C1 segment of cervical spinal cord (tissue), 14 donors: ENCODE measurements at regions not wholly inside any gene's neighbourhood (a gene's known extent, or its start where the extent isn't known, plus 50 kb on each side); places are given as distances from the start of the nearest gene placed in this dataset.
"Not testable (repeated sequence)": the region's sequence is repeated elsewhere in the genome, so short reads cannot be mapped to it uniquely, and the experiment has no call there.

Source experiments
- DNase-seq, 14 donors: peaks; one replicate each; lab custom pipeline; 2025; lab: John Stamatoyannopoulos, UW

DNA sequence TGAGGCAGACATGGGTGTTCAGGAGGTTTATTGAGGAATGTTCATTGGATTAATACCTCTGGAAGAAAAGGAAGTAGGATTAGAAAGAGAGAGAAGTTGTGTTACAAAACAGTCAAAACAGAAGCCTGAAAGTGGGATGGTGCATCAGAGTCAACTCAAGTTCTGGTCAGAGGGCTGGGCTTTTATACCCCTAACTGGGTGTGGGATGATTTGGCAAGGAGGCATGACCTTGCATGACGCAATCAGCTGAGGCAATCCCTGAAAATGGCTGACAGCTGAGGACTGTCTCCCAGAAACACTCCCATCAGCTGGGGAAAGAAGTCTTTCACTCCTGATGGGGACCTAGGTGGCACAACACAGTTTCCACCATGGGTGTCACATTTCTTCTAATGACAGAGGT, 818.2 kb downstream of the SATB2 start:
- no peak for DNase-seq

DNA sequence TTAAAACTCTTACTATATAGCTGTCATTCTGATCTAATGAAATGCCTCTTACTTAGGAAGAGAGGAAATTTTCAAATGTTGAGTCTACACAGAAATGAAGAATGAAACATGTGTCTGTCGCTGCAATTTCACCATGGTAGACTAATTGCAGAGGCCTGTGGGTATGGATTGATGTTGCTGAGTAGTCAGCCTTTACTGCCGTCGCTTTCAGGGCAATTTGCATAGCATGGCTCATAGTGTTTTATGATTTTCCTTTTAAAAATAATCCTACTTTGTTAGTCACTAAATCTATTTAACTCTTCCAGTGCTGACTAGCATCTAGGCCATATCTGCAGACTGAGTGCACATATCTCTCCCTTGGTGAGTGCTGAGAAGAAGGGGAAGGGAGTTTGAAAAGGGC, 819.2 kb downstream of the SATB2 start:
- no peak for DNase-seq

DNA sequence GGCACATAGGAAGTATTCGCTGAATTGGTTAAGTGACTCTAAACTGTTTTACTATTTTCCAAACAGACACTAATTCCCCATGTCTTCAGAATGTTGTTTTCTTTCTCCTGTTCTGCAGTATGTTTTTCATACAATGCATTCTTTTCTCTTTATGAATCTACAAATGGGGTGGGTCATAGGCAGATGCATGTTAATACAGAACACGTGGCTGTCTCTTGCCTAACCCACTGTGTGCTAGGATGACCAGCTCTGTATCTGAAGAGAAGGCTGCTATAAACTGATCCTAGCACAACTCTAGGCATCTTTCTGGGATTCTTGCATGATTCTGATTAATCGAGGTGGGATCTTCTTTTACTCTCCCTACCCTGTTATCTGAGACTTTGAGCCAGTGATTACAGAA, 826.0 kb downstream of the PLCL1 start:
- DNase-seq, result no peak

DNA sequence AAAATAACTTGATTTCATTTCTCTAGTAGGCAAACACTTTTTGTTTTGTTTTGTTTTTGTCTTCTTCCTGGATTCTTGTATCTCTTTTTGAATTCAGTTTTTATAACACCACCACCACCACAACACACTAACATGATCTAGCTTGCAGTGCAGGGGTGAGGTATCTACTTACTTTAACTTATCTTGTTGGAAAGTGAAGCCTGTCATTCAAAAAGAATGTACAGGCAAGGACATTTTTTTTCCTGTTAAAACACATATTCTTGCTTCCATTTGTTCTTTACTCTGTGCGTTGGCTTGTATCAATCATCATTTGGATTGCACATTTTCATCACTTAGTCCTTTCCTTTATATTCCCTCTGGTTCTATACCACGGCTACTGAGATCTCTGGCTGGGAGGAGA, 824.2 kb downstream of the PLCL1 start:
- DNase-seq, result no peak

DNA sequence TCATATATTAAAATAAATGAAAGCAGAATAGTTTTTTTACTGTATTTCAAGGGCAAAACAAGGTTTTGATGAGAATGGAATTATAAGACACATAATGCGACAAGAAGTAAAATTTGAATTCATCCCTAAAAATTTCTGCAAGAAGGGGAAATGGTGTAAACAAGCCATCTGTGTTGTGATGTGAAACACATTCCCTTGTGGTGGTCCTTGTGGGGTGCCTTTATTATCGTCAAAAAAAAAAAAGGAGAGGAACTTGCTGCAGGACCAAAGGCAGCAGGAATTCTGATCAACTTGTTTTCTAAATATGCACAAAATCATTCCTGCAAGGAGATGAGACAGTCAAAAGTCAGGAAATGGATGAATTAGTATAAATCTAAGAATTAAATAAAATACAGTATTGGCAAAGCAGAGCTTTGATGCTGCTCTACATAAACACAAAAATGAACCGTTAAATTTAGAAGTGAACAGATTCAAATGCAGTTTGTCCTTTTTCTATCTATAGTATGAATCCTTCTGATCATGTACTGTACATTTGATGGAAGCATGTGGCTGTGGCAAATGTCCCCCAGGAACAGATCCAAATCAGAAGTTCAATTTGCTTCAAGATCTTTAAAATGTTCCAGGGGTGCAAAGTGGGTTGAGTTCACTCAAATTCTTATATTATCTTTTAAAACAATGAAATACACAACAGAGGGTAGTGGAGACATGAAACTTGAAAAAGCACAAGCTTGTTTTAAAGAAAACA, 818.8 kb downstream of the PLCL1 start:
- DNase-seq, result no peak

DNA sequence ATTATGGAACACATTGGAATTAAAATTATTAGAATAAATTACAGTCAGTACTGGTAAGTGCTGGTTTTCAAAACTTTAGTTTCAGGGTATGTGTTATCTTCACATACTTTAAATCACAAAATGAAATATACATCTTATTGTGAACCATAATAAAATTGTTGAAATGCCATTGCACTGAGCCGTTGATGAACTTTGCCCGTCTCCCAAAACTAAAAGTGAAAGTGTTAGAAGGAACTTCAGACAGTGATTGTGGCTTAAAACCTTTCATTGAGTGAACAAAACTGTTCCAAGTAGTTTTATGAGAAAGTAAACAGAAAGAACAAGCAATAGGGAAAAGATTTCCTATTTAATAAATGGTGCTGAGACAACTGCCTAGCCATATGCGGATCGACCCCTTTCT, 811.6 kb downstream of the PLCL1 start:
- DNase-seq, result no peak

DNA sequence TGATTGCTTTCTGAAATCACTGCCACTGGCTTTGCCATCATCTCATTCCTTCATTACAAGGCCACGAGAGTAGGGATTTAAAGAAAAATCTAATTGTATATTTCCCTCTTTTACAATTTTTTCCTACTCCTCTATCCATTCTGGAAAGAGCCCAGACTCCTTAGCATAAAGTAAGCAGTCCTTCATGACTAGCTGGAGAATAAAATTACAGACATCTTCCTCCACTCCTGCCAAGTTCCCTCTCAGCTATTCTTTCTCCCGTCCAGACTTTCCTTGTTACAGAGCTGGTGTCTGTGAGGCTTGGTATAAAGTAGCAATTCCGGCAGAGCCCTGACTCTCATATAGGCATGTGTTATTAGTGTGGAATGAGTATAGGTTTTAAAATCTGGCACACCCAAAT, 806.8 kb downstream of the PLCL1 start:
- no peak for DNase-seq

DNA sequence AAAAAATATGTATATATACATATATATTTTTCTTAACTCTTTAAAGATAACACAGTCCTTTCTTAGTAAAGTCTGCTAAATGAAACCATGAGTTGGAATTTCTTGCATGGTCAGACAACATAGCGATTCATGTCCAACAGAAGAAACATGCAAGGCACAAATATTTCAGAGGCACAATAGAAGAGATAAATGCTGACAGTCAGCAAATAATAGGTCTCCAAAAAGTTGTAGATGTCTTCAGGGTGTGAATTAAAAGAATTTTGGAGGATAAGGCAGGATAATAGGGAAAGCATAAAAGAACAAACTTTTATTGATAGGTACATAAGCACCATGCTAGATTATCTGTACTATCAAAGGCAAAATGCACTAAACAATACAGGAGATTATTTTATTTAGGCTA, 800.2 kb downstream of the PLCL1 start:
- no peak for DNase-seq

DNA sequence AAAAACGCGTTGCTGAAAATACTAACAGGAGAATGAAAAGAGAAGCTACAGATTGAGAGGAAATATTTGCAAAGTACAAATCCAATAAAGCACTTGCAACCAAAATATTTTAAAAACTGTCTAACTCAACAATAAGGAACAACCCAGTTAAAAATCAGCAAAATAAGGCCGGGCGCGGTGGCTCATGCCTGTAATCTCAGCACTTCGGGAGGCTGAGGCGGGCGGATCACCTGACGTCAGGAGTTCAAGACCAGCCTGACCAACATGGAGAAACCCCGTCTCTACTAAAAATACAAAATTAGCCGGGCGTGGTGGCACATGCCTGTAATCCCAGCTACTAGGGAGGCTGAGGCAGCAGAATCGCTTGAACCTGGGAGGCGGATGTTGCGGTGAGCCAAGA, 798.6 kb downstream of the PLCL1 start:
- DNase-seq, result not testable (repeated sequence)

DNA sequence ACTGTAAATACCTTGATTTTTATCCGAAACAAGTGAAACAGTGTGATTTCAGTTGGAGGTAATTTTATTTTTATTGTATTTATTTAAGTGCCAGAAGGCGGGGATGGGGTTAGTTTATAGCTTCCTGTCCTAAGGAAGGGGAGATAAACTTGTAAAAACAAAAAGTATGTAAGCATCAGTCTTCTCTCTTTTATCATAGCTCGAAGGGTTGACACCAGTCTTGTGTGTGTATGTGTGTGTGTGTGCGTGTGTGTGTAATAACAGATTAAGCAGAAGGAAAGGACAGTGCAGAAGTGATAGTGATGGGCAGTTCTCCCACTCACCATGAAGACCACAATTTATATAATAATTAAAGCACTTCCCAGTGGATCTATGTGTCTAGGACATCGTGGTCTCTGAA, 793.3 kb downstream of the PLCL1 start:
- no peak for DNase-seq

DNA sequence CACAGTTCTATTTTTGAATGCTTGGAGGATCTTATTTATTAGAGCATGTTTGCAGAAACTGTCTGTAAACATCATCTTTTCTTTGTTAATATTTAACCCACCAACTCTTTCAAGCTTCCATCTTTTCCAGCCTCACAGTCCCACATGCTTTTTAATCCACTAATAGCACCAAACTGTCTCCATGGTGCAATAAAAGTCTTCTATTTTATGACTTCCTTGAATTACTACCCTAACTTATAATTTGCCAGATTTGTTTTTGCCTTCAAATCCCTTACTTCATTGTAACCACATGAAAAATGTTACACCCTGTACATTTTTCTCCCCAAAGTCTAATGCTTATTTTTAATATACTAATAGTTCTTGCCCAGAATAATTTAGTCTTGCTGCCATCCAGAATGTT, 792.6 kb downstream of the PLCL1 start:
- DNase-seq, result no peak

DNA sequence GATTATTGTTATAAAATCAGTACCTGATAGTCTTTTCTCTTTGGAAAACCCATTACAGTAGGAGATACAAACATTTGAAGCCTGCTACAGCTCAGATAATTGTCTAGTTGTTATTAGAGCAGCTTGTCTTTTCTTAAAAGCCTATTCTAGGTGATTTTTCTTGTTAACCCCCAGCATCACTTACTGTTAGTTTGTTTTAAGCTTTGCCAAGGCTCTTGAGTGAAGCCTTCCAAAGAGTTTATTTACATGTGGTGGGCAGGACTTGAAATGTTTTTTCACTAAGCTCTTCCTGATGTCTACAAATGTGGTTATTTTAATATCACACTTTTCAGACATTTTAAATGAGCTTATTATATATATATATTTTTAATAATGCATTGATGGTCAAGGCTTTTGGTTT, 791.3 kb downstream of the PLCL1 start:
- no peak for DNase-seq

DNA sequence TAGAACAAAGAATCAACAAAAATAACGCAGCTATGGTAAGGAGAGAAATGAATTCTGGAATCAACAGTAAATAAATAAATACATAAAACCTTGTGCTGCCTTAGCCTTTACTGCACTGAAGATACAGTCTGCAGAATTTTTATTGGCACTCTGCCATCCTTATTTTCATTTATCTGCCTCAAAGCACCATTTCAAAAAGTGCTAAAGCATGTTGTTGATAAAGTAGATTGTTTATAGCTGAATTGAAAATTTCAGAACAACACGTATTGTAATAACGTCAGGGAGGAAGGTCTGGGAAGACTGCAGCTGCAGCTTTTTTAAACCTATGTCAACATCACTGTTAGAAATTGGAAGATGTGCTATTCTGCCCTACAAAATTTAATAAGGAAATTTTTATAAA, 787.2 kb downstream of the PLCL1 start:
- no peak for DNase-seq

DNA sequence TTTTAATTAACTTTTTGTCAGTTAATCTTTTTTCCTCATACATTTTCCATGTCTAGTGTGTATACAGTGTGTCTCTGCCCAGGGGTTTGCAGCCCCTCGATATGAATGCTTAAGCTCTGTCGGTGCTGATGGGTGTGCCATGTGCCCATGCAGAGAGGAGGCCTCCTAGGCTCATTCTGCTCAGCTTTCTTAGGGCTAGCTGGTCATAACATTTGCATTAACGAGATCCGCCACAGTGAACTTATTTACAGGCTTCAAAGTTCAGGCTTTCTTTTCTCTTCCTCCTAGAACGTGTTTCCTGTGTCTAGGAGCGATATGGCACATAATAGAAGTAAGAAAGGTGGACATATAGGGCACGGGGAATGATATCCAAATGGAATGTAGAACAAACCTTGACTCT, 783.3 kb downstream of the PLCL1 start:
- no peak for DNase-seq

DNA sequence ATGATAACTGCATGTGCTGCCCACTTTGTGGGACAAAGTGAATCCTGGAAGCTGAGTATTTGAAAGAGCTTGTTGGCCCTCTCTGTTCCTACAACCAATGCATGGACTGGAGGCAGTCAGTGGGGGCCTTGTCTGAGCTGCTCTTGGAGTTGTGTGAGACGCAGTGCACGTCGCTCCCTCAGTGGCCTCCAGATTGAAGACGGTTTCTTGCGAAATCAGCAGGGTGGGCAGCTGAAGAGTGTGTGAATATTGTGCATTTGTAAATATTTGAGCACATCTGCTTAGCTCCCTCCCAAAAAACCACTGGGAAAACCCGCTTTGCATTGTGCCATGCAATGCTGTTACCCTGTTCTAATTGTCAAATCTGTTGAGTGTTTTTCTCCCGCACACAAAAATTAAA, 782.8 kb downstream of the PLCL1 start:
- no peak for DNase-seq

DNA sequence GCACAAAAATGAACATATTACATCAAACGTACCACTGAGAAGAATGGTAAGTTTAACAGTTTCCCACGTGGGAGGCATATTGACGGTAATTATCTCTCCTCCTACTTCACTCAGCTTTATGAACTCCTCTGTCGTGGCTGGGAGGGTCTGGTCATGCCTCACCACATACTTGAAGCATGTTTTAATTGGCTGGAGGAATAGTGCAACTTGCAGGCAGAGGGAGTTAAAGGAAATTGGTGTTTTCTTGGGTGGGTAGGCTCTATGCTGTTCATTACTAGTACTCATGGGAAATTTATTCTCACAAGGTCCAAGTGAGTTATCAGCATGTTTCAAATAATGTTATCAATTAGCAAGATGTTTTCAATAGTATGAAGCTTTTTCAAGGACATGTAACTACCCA, 767.0 kb downstream of the PLCL1 start:
- no peak for DNase-seq

DNA sequence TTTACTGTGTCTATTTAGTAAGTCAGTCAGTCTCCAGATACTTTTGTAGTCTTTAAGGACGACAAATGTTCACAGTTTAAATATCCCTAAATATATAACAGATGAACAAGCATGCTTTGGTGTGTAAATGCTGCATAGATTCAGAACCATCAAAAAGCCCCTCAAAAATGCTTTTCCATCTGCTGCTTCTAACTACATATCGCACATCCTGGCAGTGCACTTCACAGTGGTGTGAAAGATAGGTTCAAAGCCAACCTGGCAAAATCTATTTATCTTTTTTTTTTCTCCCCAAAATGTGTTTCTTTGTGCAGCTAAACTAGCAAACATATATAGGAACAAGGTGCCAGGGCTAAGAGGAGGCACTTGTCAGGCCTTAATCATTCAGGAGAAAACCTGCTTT, 753.8 kb downstream of the PLCL1 start:
- no peak for DNase-seq

DNA sequence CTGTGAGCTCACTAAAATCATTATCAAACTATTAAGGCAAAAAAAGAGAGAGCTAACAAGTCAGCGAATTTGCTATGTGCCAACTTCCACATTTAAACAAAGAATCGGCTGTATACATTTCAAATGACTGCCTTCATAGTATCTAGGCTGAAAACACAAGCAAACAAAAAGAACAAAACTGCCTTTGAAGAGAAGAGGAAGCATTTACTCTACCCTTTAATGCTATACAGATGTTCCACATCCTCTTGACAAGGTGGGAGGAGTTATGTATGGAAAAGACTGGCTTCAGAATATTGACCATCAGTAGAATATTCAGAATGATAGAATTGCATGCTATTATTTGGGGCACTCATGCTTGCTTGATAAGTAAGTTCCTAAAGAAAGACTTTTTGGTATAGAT, 741.7 kb downstream of the PLCL1 start:
- no peak for DNase-seq

DNA sequence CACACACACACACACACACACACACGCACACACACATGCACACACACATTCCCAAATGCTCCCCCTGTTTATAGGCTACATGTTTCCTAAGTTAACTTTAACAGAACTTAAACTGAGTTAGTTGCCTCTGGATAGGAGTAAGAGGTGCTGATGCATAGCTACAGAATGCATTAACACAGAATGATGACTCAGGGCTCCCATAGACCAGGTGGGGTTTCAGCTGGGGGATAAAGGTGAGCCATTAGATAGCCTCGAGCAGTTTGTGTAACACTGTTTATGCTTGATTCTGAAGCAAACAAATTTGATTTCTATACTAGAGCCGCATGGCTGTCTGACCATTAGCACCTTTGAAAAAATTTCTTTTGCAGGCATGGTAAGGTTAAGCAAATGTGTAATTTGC, 741.0 kb downstream of the PLCL1 start:
- DNase-seq, result no peak

DNA sequence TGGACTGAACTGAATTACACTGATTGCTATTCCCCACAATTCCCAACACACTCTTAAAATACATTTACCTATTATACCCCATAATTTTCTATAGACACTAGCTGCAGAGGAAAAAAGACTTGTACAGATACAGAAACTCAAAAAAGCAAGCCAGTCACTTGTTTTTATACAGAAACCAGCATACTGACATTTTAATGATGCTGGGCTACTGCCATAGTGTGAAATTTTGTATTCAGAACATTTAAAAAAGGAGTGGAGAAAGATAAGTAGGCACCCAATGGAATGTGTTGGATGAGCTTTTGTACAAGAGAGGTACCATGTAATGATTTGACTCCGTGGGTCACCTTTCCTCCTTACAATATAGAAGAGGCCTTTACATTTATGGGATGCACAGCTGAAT, 740.1 kb downstream of the PLCL1 start:
- no peak for DNase-seq

DNA sequence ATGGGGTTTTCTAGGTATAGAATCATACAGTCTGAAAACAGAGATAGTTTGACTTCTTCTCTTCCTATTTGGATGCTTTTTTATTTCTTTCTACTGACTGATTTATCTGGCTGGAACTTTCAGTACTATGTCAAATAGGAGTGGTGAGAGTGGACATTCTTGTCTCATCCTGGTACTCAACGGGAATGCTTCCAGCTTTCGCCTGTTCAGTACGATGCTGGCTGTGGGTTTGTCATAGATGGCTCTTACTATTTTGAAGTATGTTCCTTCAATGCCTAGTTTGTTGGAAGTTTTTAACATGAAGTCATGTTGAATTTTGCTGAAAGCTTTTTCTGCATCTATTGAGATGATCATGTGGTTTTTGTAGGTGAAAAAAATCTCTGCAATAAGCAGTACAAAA, 730.4 kb downstream of the PLCL1 start:
- DNase-seq, result no peak

DNA sequence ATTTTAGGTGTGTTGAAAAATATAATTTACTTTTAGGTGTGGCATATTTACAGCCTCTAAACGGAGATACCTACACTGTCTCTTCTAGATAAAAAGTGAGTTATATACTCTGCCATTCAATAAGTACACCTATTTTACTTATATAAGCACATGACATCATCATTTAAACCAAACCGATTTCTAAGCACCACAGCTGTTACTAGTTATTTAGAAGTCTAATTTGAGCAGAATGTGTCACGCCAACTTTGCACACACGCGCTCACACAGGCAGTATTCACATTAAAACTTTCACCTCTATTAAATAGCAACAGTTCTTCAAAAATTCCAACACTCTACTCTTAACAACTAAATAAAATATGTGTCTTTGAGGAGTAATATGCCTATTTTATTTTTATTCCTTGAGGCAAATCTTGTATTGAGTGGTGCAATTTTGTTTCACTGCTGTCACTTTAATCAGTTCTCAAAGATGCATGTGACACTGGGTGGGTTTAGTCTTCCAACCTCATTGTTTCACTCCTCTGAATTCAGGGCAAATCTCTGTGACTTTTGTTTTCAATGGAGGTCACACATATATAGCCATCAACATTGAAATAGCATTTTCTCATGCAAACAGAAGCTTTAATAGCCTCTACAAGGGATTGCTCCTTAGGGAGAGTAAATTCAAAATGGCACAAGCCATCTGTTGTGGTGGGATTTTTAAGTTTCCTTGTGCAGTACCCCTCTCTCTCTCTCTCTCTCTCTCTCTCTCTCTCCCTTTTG, 721.0 kb downstream of the PLCL1 start:
- DNase-seq, result no peak

DNA sequence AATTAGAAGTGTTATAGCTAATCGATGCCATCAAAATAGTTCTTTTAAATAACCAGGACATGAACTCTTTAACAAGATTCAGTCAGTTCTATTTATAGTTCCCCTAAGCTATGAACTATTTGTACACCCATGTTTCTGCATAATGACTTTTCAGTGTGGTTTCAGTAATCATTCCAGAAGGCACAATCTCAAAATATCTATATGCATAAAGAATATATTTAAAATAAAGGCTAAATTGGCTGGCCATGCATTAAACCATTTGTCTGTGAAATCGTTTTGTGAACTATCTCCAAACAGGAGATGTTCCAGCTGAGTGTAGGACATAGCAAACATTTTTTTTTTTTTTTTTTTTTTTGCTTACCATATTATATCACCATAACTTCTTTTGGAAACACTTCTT, 719.3 kb downstream of the PLCL1 start:
- no peak for DNase-seq

DNA sequence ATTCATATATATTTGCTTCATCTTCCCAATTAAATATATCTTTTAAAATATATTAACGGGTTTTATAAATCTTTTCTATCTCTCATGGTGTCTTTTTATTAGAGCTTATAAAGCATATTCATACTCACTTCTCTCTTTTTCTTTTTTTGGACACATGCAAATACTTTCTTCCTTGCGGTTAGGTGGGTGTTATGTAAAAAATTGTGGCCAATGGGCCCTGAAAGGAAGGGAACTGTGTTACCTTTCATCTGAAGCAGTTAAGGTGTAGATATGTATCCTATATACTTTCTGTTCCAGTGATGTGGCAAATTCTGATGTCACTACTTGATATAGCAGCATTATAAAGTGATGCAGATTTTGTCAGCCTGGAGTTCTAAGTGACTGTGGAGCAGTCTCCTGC, 714.5 kb downstream of the PLCL1 start:
- DNase-seq, result no peak
